ENCODE measurements at regions not wholly inside any gene's neighbourhood (a gene's known extent, or its start where the extent isn't known, plus 50 kb on each side); places are given as distances from the start of the nearest gene placed in this dataset.

DNA sequence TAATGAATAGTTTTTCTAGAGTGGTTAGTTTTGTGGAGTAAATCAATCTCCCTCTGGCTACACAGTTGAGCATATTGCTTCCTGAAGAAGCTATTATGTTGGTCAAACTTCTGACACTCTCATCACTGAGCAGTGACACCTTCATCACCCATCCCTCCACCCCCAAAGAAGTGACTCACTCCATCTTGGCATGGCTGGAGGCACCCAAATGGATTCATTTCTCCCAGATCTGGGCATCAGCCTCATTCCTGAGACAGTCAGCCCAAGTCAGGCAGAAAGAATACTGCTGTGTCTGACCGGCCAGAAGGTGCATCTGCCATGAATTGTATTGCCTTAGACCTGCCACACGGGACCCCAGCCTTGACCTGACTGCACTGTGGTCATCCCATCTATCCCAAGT, 117.0 kb upstream of the HABP2 start:
- TF ChIP-seq CTCF (IDR thresholded peaks at IDR 0.05) (no peak), POLR2A (IDR thresholded peaks at IDR 0.05) (no peak)
